HCT116 (cell line): ENCODE measurements at regions not wholly inside any gene's neighbourhood (a gene's known extent, or its start where the extent isn't known, plus 50 kb on each side); places are given as distances from the start of the nearest gene placed in this dataset.

Experiments
- ATAC-seq: fragments of 200-7000 bp; cut with Tn5 transposase; 2 replicates; pipeline ENCODE4 v1.9.1; 2020; ENCODE audit warnings: mild to moderate bottlenecking, moderate library complexity
- BruUV-seq: library from RNA; stranded (reverse); fragments of 400-500 nt; replicated peaks from 2 replicates; lab custom pipeline; 2021; lab: Mats Ljungman, UMichigan
- CTCF ChIA-PET: fragments of 300-600 bp; sonication (Branson Sonifier 250); formaldehyde crosslinking; loops from one replicate; lab custom pipeline; 2021; ENCODE audit warnings: antibody characterized with exemption; lab: Charles Lee
- POLR2A ChIA-PET: fragments of 300-600, 350-600 bp; sonication (Branson Sonifier 250); formaldehyde crosslinking; loops from one replicate; lab custom pipeline; 2021; ENCODE audit warnings: antibody characterized with exemption; lab: Charles Lee
- RAD21 ChIA-PET, 2 experiments: fragments of 300-600 bp; sonication (Branson Sonifier 250); formaldehyde crosslinking; loops; one replicate each; lab custom pipeline; 2023; ENCODE audit warnings: low total read pairs in 2 of 2; ENCODE audit not compliant: uncharacterized antibody in 2 of 2, unreplicated experiment in 2 of 2, low non-redundant PET in 1 of 2; lab: Charles Lee
- DNase-seq: peaks from one replicate; pipeline ENCODE4 v3.0.0-alpha.2; 2010; ENCODE audit warnings: low read depth, low spot score
- H2AFZ ChIP-seq: fragments of 200-600 bp; shearing (Covaris generic), sonication (generic); 2 replicates; pipeline ENCODE4 v1.6.1; 2017; ENCODE audit warnings: low read depth, mixed run types, mixed read lengths, antibody characterized with exemption, low read length; ENCODE audit not compliant: poor library complexity, severe bottlenecking
- H3K27ac ChIP-seq: 2 replicates; pipeline ENCODE4 v1.5.1; 2012; ENCODE audit warnings: low read depth, low read length
- H3K27me3 ChIP-seq: fragments of 200-600 bp; sonication (generic); 2 replicates; pipeline ENCODE4 v1.6.1; 2016; ENCODE audit warnings: mixed run types, low read length, mixed read lengths; ENCODE audit not compliant: insufficient read depth
- H3K36me3 ChIP-seq, 2 experiments: fragments of 200-500 bp in 1 of 2; fragments of 200-600 bp in 1 of 2; sonication (Bioruptor generic) in 1 of 2; sonication (generic) in 1 of 2; 2 replicates each; pipeline versions ENCODE4 v1.5.1 to v1.6.1; 2014 to 2016; ENCODE audit warnings: low read length in 2 of 2, inconsistent platforms in 1 of 2, mixed read lengths in 1 of 2, mixed run types in 1 of 2; ENCODE audit not compliant: insufficient read depth in 2 of 2, control insufficient read depth in 1 of 2
- H3K4me1 ChIP-seq, 2 experiments: fragments of 200-600 bp in 1 of 2; sonication (generic) in 1 of 2; 2 replicates each; pipeline versions ENCODE4 v1.5.1 to v1.6.1; 2012 to 2017; ENCODE audit warnings: low read length in 2 of 2, inconsistent platforms in 1 of 2, mild to moderate bottlenecking in 1 of 2, mixed read lengths in 1 of 2, mixed run types in 1 of 2, moderate library complexity in 1 of 2; ENCODE audit not compliant: insufficient read depth in 2 of 2, control insufficient read depth in 1 of 2
- H3K4me2 ChIP-seq: fragments of 200-600 bp; sonication (generic); 2 replicates; pipeline ENCODE4 v1.6.1; 2017; ENCODE audit warnings: mixed run types, low read length, mixed read lengths
- H3K4me3 ChIP-seq, 2 experiments: fragments of 200-600 bp in 1 of 2; sonication (generic) in 1 of 2; replicated peaks in 1 of 2; 2 replicates each; pipeline ENCODE4 v1.5.1; 2011 to 2016; ENCODE audit warnings: low read length in 2 of 2, control low read depth in 1 of 2, low read depth in 1 of 2, mild to moderate bottlenecking in 1 of 2, mixed read lengths in 1 of 2, mixed run types in 1 of 2
- H3K79me2 ChIP-seq: fragments of 200-600 bp; sonication (generic); 2 replicates; pipeline ENCODE4 v1.6.1; 2017; ENCODE audit warnings: mild to moderate bottlenecking, mixed run types, low read length, moderate library complexity, mixed read lengths; ENCODE audit not compliant: insufficient read depth
- H3K9ac ChIP-seq: fragments of 200-600 bp; sonication (generic); 2 replicates; pipeline ENCODE4 v1.6.1; 2016; ENCODE audit warnings: low read length, mixed read lengths
- H3K9me2 ChIP-seq: fragments of 200-600 bp; sonication (generic), shearing (Covaris generic); 2 replicates; pipeline ENCODE4 v1.6.1; 2017; ENCODE audit warnings: mixed run types, mild to moderate bottlenecking, moderate library complexity; ENCODE audit not compliant: insufficient read depth
- H3K9me3 ChIP-seq, 2 experiments: fragments of 200-500 bp in 1 of 2; fragments of 200-600 bp in 1 of 2; sonication (Bioruptor generic) in 1 of 2; sonication (generic) in 1 of 2; 2 replicates each; pipeline ENCODE4 v1.6.1; 2014 to 2017; ENCODE audit warnings: low read length in 2 of 2, mixed read lengths in 2 of 2, inconsistent platforms in 1 of 2, low read depth in 1 of 2, mild to moderate bottlenecking in 1 of 2, mixed run types in 1 of 2, moderate library complexity in 1 of 2; ENCODE audit not compliant: control insufficient read depth in 1 of 2, insufficient read depth in 1 of 2
- H4K20me1 ChIP-seq: fragments of 200-600 bp; sonication (generic), shearing (Covaris generic); 2 replicates; pipeline ENCODE4 v1.6.1; 2017; ENCODE audit warnings: mixed run types, mild to moderate bottlenecking, moderate library complexity; ENCODE audit not compliant: insufficient read depth
- ATF3 ChIP-seq: IDR thresholded peaks from 2 replicates; pipeline ENCODE4 v1.6.1; 2012
- CBX3 ChIP-seq: IDR thresholded peaks from 2 replicates; pipeline ENCODE4 v1.6.1; 2012; ENCODE audit warnings: low read depth
- EGR1 ChIP-seq: IDR thresholded peaks from 2 replicates; pipeline ENCODE4 v1.6.1; 2012; ENCODE audit warnings: low read depth
- ELF1 ChIP-seq: IDR thresholded peaks from 2 replicates; pipeline ENCODE4 v1.6.1; 2012; ENCODE audit warnings: low read depth, borderline replicate concordance
- EZH2 ChIP-seq: fragments of 200-600 bp; sonication (generic); IDR thresholded peaks from 2 replicates; pipeline ENCODE4 v1.6.1; 2017; ENCODE audit warnings: antibody characterized with exemption, mixed run types
- EZH2phosphoT487 ChIP-seq: fragments of 200-600 bp; IDR thresholded peaks from 2 replicates; pipeline ENCODE4 v1.6.1; 2018; ENCODE audit warnings: antibody characterized with exemption, borderline replicate concordance
- FOSL1 ChIP-seq: IDR thresholded peaks from 2 replicates; pipeline ENCODE4 v1.6.1; 2012; ENCODE audit warnings: low read depth
- JUND ChIP-seq: IDR thresholded peaks from 2 replicates; pipeline ENCODE4 v1.6.1; 2012
- POLR2A ChIP-seq: IDR thresholded peaks from 2 replicates; pipeline ENCODE4 v1.7.0; 2011; ENCODE audit warnings: borderline replicate concordance; ENCODE audit not compliant: insufficient read depth, insufficient read length; ENCODE audit errors: extremely low read depth
- POLR2AphosphoS5 ChIP-seq: IDR thresholded peaks from 2 replicates; pipeline ENCODE4 v1.6.1; 2011; ENCODE audit warnings: mild to moderate bottlenecking, low read depth, low read length, moderate library complexity
- RAD21 ChIP-seq: IDR thresholded peaks from 2 replicates; pipeline ENCODE4 v1.6.1; 2012; ENCODE audit warnings: low read depth, mild to moderate bottlenecking
- SIN3A ChIP-seq: IDR thresholded peaks from 2 replicates; pipeline ENCODE4 v1.6.1; 2012; ENCODE audit warnings: low read depth
- SRF ChIP-seq: IDR thresholded peaks from 2 replicates; pipeline ENCODE4 v1.6.1; 2012; ENCODE audit warnings: low read depth
- TCF7L2 ChIP-seq: IDR thresholded peaks from 2 replicates; pipeline ENCODE4 v1.7.0; 2011; ENCODE audit warnings: borderline replicate concordance, inconsistent platforms; ENCODE audit not compliant: insufficient read depth, insufficient read length; ENCODE audit errors: extremely low read depth
- ZBTB33 ChIP-seq: IDR thresholded peaks from 2 replicates; pipeline ENCODE4 v1.6.1; 2011; ENCODE audit warnings: mild to moderate bottlenecking, low read length, moderate library complexity; ENCODE audit not compliant: insufficient replicate concordance; ENCODE audit errors: extremely low read depth
- intact Hi-C: fragments of 100-400 bp; cut with micrococcal nuclease; formaldehyde crosslinking; loops from 2 replicates; pipeline ENCODE4 v1.10.0; 2022
- TF ChIP-seq, protein P1 (sequence below), 3 experiments: fragments of 200-600 bp in 1 of 3; sonication (generic) in 1 of 3; IDR thresholded peaks in 2 of 3; conservative IDR thresholded peaks in 1 of 3; 2 replicates each; pipeline ENCODE4 v1.5.1; 2012 to 2017; ENCODE audit warnings: low read depth in 2 of 3, low read length in 2 of 3, antibody characterized with exemption in 1 of 3, borderline replicate concordance in 1 of 3, control low read depth in 1 of 3, mild to moderate bottlenecking in 1 of 3, mixed read lengths in 1 of 3, mixed run types in 1 of 3, moderate library complexity in 1 of 3; ENCODE audit not compliant: insufficient read depth in 1 of 3
- TF ChIP-seq, protein P2 (sequence below): IDR thresholded peaks from 2 replicates; pipeline ENCODE4 v1.6.1; 2012

GRCh38 chr15:62249501-62249900, 84.4 kb upstream of the C2CD4B start:
- TF ChIP-seq POLR2A (no peak), EZH2 (no peak), EGR1 (no peak), CBX3 (no peak)
- no TSS peak for BruUV-seq
- ATAC-seq = no peak
- POLR2A ChIA-PET = no interaction called here
- Histone ChIP-seq H4K20me1 (no peaks in the 10 kb centered on the region), H3K27ac (no peak overlapping the region), H3K9me3 (no peaks in the 10 kb centered on the region), H3K9me2 (no peaks in the 10 kb centered on the region), H3K79me2 (no peaks in the 10 kb centered on the region), H3K4me1 (no peaks in the 10 kb centered on the region), H3K4me3 (no peak overlapping the region), H3K36me3 (no peaks in the 10 kb centered on the region), H2AFZ (no peak overlapping the region), H3K27me3 (no peaks in the 10 kb centered on the region; the same call in 1 of the 2 replicates), H3K9ac (no peak overlapping the region), H3K4me2 (no peak overlapping the region)
- CTCF ChIA-PET = no interaction called here
- RAD21 ChIA-PET = no interaction called here
- intact Hi-C loops = no loop called here
- no peak for DNase-seq

DNA sequence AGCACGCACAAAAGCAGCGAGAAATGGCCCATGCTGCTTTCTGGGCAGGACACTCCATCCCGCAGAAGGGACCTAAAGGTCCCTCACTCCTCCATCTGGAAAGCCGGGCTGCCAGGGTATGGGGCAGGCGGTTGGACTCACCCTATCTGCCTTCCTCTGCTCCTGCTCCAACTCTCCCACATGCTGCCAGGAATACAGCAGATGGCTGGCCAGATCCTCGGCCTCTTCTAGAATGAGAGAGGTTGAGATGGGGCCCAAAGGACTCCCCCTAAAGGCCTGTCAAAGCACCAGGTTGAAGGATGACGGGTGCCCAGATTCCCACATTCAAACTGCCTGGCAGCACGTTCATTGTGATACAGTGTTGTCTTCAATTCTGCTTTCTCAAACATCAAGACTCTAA, 85.1 kb upstream of the C2CD4B start:
- H3K36me3 ChIP-seq = no peaks in the 10 kb centered on the region
- TF ChIP-seq EGR1 = no peak
- TF ChIP-seq EZH2 = no peak
- TF ChIP-seq SRF = no peak
- TF ChIP-seq EZH2phosphoT487 = no peak
- TF ChIP-seq JUND = no peak
- TF ChIP-seq FOSL1 = no peak
- TF ChIP-seq TCF7L2 = no peak
- TF ChIP-seq POLR2A = no peak
- TF ChIP-seq, protein P1, sequence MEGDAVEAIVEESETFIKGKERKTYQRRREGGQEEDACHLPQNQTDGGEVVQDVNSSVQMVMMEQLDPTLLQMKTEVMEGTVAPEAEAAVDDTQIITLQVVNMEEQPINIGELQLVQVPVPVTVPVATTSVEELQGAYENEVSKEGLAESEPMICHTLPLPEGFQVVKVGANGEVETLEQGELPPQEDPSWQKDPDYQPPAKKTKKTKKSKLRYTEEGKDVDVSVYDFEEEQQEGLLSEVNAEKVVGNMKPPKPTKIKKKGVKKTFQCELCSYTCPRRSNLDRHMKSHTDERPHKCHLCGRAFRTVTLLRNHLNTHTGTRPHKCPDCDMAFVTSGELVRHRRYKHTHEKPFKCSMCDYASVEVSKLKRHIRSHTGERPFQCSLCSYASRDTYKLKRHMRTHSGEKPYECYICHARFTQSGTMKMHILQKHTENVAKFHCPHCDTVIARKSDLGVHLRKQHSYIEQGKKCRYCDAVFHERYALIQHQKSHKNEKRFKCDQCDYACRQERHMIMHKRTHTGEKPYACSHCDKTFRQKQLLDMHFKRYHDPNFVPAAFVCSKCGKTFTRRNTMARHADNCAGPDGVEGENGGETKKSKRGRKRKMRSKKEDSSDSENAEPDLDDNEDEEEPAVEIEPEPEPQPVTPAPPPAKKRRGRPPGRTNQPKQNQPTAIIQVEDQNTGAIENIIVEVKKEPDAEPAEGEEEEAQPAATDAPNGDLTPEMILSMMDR (IDR thresholded peaks at IDR 0.05 in 2 of 3, conservative IDR thresholded peaks at IDR 0.05 in 1 of 3; ENCODE audit: borderline replicate concordance in 1 of 3, insufficient read depth in 1 of 3, low read depth in 2 of 3, low read length in 2 of 3) = no peak
- TF ChIP-seq, protein P2, sequence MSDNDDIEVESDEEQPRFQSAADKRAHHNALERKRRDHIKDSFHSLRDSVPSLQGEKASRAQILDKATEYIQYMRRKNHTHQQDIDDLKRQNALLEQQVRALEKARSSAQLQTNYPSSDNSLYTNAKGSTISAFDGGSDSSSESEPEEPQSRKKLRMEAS = no peak
- TF ChIP-seq ATF3 = no peak
- TF ChIP-seq SIN3A = no peak
- TF ChIP-seq ELF1 = no peak
- TF ChIP-seq RAD21 = no peak
- no peak for TF ChIP-seq ZBTB33
- no peak for TF ChIP-seq POLR2AphosphoS5
- DNase-seq (no peak), ATAC-seq (no peak)
- no peaks in the 10 kb centered on the region for H3K4me1 ChIP-seq
- H3K9ac ChIP-seq = no peak overlapping the region
- no peak overlapping the region for H2AFZ ChIP-seq
- no peak overlapping the region for H3K27ac ChIP-seq
- ChIA-PET POLR2A (no interaction called here), CTCF (no interaction called here), RAD21 (no interaction called here)
- BruUV-seq = no TSS peak
- no peaks in the 10 kb centered on the region for H3K9me3 ChIP-seq
- no peaks in the 10 kb centered on the region for H3K79me2 ChIP-seq
- H3K4me3 ChIP-seq = no peak overlapping the region
- H3K27me3 ChIP-seq = no peaks in the 10 kb centered on the region; the same call in 1 of the 2 replicates
- intact Hi-C loops = no loop called here
- no peaks in the 10 kb centered on the region for H3K9me2 ChIP-seq
- H3K4me2 ChIP-seq = no peak overlapping the region
- no peaks in the 10 kb centered on the region for H4K20me1 ChIP-seq
